Activated naive CD8-positive, alpha-beta T cell treated with anti-CD3 and anti-CD28 coated beads, Interleukin-2, amount 50 U/mL, for 16 hours (primary cell): ENCODE measurements at regions not wholly inside any gene's neighbourhood (a gene's known extent, or its start where the extent isn't known, plus 50 kb on each side); places are given as distances from the start of the nearest gene placed in this dataset.

Experiments
- DNase-seq: peaks from one replicate; pipeline ENCODE4 v3.0.0-alpha.2; 2020; ENCODE audit warnings: low read depth, low spot score

GRCh38 chr5:74156728-74157383 lies 483.7 kb downstream of the ENC1 start:
- DNase-seq = no peak

DNA sequence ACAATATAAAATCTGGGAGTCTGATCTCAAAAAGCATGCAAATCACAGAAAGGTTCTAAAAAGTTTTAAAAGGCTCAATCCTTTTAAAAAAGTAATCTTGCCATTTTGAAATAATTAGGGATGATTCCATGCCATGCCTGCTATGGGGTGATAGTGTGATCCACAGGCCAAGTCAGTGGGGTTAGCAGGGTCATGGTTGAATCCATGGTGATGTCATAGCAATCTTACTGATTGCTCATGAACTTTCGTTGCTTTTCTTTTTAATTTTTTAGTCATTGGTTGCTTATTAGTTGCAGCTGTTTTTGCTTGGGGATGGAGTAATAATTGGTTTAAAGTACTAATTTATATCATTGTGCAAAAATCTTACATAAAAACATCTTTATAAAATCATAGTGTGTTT lies 485.0 kb downstream of the ENC1 start:
- DNase-seq = no peak

DNA sequence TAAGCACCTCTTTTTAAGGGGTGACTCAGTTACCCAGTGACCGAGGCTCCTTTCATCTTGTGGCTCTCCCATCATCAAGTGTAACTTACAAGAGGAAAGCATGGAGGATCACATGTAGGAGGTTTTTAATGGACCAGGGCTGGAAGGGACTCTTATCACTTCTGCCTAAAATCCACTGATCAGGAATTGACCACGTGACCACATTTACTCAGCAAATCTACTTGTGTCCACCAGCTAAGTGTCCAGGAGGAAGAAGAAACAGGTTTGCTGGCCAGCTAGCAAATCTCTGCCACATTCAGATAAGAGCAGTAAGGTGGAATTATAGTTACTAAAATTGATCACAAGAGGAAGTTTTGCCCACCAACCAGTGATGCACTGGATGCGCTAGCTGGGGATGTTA lies 486.0 kb downstream of the ENC1 start:
- no peak for DNase-seq

GRCh38 chr5:74153255-74153790 lies 487.2 kb downstream of the ENC1 start:
- no peak for DNase-seq

GRCh38 chr5:74152625-74153254 lies 487.8 kb downstream of the ENC1 start:
- DNase-seq = no peak

DNA sequence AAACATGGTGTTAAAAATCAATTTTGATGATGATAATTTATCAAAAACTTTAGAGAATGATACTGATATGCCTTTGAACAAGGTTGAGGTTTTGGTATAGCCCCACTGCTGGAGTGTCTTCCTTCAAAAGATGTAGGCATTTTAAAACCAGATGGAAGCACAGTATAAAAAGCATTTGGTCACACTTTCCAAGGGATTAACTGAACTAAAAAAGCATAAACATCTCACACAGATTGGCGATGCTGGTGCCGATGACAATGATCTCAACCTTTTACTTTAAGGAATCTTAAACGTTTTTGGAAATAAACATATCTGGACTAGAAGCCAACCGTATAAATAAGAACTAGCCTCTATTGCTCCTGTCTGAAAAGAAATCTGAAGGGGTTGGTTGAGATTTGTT lies 488.4 kb downstream of the ENC1 start:
- no peak for DNase-seq

DNA sequence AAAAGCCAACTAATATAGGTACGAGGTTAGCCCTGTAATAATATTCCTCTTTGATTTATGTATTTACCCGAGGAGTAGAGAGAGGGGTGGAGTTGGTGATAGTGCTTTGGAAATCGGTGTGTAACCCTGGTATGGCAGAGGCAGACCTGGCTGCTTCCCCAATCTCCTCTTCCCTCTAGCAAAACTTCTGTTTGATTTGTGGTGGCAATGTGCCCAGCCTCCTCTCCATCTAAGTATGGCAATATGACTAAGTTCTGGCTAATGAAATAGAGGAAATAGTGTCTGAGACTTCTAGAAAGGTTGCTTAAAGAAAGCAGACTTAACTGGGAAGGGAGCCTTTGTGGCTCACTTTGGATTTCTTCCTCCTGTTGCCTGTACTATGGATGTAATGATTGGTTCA lies 491.1 kb downstream of the ENC1 start:
- no peak for DNase-seq

DNA sequence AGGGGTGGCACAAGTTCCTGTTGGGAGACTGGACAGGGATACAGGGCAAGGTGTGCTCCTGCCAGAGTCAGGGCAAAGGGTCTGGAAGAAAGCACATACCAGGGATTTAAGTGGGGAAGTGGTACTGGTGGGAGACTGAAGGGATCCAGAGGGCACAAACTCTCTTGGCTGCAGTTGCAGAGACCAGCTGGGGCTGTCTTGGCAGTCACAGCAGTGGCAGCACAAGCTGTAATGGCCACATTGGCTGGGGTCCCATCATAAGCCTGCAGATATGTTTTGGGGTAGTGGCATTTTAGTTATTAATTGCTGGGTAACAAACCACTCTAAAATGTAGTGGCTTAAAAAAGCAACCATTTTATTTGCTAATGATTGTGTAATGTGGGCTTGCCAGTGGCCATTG lies 492.2 kb downstream of the ENC1 start:
- DNase-seq = no peak

DNA sequence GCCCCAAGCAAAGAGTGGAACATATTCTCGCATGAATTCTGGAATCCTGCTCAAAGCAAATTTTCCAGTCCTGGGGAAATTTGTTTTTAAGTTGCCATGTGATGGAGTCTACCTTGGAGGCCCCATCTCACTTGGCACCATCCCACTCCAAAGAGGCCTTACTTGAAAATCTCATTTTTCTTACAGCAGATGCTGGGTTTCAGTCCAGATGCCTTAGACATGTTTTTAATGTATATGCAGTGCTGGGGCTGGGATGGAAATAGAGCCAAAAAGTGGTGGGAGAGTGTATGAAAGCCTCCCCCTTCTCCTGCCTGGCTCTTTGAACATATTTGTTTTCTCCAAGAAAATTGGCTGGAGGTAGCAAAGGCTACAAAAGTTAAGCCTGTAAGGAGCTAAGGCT lies 493.7 kb downstream of the ENC1 start:
- no peak for DNase-seq

DNA sequence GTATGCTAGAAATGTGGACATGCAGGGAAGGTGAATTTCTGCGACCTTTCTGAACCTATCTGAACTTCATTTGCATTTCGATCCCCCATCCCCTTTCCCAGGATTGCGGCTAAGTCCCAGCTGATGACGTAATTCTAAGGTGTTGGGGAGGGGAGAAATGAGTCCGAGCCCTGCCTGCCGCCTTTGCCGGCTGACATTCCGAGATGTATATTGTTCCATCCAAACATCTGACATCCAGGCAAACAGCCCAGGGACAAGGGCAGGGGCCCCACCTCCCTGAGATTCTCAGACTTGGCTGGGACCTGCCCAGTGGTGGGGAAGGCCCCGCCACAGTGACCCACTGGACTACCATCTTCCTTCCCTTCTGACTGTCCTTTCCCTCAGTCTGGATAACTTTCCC lies 494.6 kb downstream of the ENC1 start:
- no peak for DNase-seq

DNA sequence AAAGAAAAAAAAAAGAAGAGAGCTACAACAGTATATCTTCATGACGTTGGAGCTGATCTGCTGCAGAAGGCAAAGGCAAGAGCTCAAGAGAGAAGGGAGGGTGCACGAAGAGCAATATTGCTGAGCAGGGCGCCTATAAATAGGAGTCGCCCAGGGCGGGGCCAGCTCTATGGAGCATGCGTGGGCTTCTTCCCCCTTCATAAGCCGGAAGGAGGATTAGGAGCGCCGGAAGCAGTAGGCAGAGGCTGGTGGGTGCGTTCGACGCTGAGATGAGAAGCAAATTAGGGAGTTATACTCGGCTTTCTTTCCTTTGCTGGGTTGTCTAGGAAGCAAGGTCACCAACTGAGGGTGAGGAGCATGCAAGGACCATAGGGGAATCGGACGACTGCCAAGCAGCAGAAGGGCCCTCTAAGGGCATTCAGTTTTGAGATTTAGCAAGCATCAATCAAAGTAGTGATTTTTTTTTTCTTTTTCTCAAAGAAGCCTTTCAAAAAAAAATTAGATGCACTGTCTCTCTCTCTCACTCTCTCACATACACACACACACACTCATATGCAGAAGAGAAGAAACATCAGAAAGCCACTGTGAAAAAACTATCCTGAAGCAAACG lies 496.7 kb downstream of the ENC1 start:
- no peak for DNase-seq

DNA sequence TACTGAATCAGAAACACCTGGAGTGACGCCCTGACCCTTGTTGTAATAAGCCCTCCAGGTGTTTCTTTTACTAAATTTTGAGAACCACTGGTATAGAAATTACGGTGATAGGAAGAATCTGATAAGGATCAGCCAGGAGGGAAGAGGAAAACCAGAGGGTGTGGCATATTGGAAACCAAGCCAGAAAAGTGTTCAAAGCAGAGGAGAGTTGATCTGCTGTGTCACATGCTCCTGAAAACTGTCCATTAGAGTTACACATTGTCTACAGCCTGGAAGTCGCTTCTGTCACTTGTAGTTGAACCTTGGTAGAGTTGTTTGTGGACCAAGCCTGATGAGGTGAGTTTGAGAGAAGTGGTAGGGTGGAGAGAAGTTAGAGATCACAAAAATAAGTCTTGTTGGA lies 497.4 kb downstream of the ENC1 start:
- DNase-seq = no peak

- DNase-seq = no peak
Observed at GRCh38 chr5:74141053-74141452, 499.5 kb downstream of the ENC1 start.

DNA sequence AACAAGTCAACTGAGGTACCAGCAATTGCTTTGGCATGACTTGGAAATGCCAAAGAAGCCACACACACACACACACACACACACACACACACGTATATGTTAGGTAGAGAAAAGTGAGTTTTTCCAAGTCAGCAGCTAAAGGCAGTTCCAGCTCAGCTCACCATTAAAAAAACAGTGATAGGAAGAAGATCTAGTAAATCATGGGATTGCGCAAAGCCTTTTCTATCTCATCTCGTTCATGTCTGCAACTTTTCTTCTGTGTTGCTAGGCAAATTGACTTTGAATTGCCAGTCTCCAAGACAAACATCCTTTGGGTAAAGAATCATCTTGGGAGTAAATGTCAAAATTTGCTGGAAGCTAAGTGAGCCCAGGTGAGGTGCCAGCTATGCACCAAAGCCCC lies 500.1 kb downstream of the ENC1 start:
- no peak for DNase-seq

DNA sequence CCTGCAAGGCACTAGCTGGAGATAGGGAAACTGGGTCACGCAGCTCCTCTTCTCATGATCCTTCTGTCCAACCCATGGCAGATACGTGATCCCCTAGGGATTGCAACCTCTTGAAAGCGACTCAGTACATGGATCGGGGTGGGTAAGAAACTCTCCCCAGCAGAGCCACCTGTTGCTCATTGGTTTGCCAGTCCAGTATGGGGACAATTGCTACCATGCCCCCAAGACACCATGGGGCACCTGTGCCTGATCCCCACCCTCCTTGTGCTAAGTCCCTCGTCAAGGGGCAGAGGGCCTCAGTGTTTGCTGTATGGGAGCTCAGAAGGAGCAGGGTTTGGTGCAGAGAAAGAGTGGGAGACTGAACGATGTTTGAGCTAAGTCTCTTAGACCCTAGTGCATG lies 500.9 kb downstream of the ENC1 start:
- DNase-seq = no peak

GRCh38 chr5:74138721-74139120 lies 501.8 kb downstream of the ENC1 start:
- DNase-seq = no peak

DNA sequence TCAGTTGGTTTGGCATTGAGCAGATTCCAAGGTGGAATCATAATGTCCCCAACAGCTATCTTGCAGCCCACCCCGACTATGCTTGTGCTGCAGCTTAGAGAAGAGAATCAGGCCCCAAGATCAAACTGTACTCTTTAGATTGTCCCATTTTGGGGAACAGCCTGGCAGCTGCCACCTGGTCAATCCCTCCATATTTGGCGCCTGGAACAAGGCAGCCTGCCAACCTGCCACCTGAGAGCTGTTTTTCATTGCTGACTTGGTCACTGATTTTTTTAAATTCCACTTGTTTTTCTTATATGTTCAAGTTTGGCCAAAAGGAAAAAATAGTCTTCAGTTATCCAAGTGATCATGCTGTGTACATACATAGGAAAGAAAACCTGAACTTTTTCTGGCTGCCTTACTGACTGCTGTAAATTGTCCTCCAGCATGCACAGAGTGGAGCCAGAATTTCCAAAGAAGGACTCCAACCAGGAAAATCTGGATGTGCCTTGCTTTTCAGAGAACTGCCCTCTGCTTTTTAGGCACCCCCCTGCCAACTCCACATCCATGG lies 504.2 kb downstream of the ENC1 start:
- no peak for DNase-seq

GRCh38 chr5:74135033-74135432 lies 505.5 kb downstream of the ENC1 start:
- DNase-seq = no peak

DNA sequence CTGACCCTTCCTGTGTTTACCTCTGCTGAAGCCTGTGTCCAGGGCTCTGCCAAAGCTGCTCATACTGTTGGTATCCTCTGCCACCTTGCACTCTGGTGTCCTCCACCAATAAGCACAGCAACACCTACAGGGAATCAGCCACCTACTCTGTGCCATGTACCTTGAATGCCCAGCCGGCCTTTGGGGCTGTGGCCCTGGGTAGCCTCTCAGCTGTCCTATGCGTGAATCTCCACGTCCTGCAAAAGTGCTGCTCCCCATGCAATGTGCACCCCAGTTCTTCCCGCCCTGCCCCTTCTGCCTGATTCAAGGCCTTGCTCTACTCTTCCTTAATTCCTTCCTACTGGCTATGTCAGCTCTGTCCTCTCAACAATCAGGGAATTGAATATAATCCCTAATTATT lies 506.5 kb downstream of the ARHGEF28 start:
- DNase-seq = no peak

GRCh38 chr5:74131250-74131649 lies 505.3 kb downstream of the ARHGEF28 start:
- no peak for DNase-seq

GRCh38 chr5:74130155-74130897 lies 504.3 kb downstream of the ARHGEF28 start:
- DNase-seq = no peak
